HG02678 (cell line): ENCODE measurements at regions not wholly inside any gene's neighbourhood (a gene's known extent, or its start where the extent isn't known, plus 50 kb on each side); places are given as distances from the start of the nearest gene placed in this dataset.

ENCODE experiments used
- ATAC-seq: cut with Tn5 transposase; IDR thresholded peaks from one replicate; pipeline ENCODE4 v1.9.1; 2021; ENCODE audit warnings: mild to moderate bottlenecking, moderate library complexity; ENCODE audit not compliant: unreplicated experiment

DNA sequence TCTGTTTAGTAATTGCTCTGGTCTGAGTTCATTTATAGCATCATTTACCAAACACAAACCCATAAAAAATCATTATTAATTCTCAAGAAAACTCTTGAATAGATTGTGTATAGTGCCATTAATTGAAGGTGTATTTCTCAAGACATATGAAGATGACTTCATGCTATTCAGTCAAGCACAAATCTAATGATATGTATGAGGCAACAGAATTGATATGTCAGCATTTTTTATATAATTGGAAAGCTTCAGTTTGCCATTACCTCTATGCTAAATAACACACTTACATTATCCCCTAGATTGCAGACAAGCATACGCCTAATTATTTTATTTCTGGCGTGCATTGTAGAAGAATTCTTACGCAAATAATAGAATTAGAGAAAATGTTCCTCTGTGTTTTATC is 461.8 kb downstream of the PDHA2 start:
- ATAC-seq = no peak

- no peak for ATAC-seq
Observed at GRCh38 chr4:96305030-96305429, 465.1 kb downstream of the PDHA2 start.

DNA sequence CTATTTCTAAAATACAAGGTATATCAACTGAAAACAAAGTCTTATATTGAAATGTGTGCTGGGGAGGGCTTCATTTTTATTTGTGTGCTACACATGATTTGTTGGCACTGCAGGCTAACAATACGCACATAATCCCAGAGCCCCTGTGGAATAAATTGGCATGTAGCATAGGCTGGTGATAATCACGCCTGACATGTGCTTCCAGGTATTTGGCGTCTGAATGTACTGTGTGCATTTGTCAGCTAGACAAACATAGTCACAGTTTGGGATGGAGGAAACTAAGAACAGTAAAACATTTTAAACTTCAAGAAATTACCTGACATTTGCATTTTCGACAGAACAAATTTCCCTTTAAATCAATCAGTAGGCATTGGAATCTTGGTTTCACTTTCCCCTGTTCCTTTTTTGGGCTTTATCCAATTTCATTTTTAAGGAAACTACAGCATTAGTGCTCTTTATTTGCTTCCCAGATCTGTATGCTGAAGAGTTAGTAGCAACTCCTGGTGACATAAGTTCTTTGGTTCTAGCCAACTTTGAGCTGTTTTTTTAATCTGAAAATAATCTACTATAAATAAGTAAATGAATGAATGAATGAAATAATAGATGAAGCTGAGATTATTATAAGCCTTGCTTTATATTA is 472.3 kb downstream of the PDHA2 start:
- ATAC-seq = no peak

GRCh38 chr4:96315815-96316214 is 475.9 kb downstream of the PDHA2 start:
- ATAC-seq = no peak

DNA sequence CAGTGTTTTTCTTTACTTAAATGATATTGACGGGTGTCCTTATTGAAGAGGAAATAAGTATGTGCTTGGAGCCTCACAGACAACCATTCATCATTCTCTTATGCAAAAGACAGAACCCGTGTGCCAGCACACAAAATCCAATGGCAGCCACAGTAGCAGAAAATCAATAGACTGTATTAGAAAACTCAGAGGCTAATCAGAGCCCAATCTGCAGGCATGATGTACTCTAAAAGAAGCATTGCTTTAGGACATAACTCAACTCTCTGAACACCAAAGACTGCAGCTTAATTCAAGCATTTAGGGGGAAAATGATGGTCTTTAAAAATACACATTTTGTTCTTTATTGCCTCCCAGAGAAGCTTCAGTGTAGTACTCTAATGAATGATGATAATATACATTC is 476.9 kb downstream of the PDHA2 start:
- no peak for ATAC-seq

GRCh38 chr4:96317891-96318290 is 478.0 kb downstream of the PDHA2 start:
- ATAC-seq = no peak

- no peak for ATAC-seq
Observed at GRCh38 chr4:96326846-96327245, 487.0 kb downstream of the PDHA2 start.

- ATAC-seq = no peak
Observed at GRCh38 chr4:96342196-96342595, 502.3 kb downstream of the PDHA2 start.

DNA sequence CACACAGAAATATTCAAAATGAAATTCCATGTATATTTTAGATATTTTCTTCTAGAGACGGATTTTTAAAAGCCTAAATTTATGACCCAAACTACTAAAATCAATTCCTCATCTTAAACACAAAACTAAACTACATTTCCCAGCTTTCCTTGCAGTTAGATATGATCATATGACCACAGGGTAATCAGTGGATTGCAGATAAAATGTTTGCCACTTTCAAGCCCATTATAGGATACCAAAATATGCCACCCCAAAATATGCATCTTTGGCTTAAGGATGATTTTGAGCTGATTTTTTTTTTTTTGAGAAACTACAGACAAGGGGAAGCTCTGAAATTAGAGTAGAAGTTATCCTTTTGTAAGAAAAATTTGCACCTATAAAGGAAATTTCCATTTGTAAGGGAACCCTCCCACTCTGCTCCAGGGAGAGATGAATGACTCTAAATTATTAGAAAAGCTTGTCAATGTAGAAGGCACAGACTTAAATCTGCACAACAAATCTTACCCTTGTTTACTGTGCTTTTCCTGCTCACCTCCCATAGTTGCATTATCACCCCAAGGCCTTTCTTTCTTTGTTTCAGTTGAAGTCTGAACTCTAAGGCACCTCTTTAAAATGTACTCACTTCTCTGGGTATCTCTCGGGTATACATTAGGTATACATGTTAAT is 503.0 kb downstream of the PDHA2 start:
- no peak for ATAC-seq

GRCh38 chr4:96343836-96344235 is 503.9 kb downstream of the PDHA2 start:
- no peak for ATAC-seq

GRCh38 chr4:96347582-96347981 is 507.7 kb downstream of the PDHA2 start:
- ATAC-seq = no peak

DNA sequence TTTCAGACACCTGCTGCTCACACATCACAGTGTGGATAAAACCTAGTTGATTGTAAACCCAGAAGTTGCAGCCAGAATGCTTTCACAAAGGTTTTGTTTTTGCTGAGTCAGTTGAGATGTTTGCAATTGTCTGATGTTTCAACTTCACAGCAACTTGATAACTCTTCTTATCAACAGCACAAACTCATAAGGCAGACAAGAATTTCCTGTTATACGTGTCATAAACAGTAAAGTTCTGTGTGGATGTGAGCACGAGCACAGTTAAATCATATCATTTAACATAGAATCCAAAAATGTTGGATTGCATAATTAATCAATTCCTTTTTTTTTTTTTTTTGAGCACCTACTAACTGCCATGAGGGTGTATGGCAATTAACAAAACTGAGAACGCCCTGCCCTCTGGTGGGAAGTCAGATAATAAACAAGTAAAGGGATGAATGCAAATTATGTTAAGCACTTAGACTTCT is 512.2 kb downstream of the PDHA2 start:
- no peak for ATAC-seq

GRCh38 chr4:96354036-96354712 is 514.3 kb downstream of the PDHA2 start:
- ATAC-seq = no peak

- no peak for ATAC-seq
Observed at GRCh38 chr4:96355414-96355813, 515.5 kb downstream of the PDHA2 start.

DNA sequence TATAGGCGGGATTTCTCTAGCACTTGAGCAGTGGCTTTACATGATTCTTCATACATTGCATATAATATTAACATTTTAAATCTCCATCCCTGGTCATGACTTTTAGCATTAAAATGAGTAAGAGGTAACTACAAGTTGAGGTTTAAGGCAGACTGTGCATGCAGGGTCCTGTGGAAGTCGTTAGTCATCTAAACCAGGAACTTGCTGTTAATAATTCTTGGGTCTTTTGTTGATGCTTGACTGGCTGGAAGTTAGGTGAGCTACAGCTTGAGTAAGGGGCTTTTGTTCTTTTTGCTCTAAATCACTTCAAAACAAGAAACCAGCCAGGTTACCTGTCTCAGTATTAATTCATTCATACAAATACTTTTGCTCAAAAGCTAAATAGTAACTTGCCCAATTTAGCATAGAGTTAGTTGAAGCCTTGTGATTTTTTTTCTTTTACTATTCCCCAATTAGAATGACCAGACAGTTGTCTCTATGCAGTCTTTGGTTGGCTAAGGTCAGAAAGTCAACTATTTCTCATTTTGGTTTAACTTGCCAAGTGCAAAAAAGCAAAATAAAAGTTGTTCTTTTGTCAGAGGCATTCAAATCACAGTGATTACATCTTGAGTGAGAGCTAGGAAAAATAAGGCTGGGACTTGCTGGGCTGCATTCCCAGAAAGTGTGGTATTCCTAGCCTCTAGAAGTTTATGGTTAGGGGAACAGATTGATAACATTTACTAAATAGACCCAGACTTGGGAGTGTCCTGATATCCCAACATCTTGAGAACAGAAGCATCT is 516.9 kb downstream of the PDHA2 start:
- no peak for ATAC-seq

- no peak for ATAC-seq
Observed at GRCh38 chr4:96366632-96367031, 526.7 kb downstream of the PDHA2 start.

GRCh38 chr4:96375367-96375766 is 535.5 kb downstream of the PDHA2 start:
- ATAC-seq = no peak

GRCh38 chr4:96379524-96379923 is 539.6 kb downstream of the PDHA2 start:
- no peak for ATAC-seq

DNA sequence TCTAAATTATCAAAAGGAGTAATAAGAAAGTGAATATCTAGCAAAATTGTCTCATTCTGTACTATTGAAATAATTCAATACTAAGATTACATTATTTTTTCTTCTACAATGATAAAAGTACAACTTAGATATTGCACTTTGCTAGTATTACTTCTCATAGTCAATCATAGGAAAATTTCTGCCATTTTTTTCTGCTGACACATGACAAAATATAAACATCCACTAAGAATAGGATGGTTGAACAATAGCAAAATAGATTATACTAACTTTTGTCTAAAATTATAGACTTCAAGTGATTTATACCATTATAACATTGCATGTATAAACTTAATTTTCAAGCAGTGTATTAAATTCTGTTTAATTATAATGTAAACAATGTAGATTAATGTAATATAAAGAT is 540.2 kb downstream of the PDHA2 start:
- no peak for ATAC-seq

- ATAC-seq = no peak
Observed at GRCh38 chr4:96383349-96383748, 543.5 kb downstream of the PDHA2 start.

- no peak for ATAC-seq
Observed at GRCh38 chr4:96389770-96390169, 549.9 kb downstream of the PDHA2 start.
